VCaP (cell line): ENCODE measurements at regions not wholly inside any gene's neighbourhood (a gene's known extent, or its start where the extent isn't known, plus 50 kb on each side); places are given as distances from the start of the nearest gene placed in this dataset.

Experiments used
- H3K27ac ChIP-seq: fragments of 450-650 bp; 2 replicates; pipeline ENCODE4 v1.5.1; 2017
- TF ChIP-seq, protein P1 (sequence below): fragments of 450-650 bp; conservative IDR thresholded peaks from 2 replicates; pipeline ENCODE4 v1.5.1; 2017; ENCODE audit warnings: mild to moderate bottlenecking, moderate library complexity

- TF ChIP-seq, protein P1, sequence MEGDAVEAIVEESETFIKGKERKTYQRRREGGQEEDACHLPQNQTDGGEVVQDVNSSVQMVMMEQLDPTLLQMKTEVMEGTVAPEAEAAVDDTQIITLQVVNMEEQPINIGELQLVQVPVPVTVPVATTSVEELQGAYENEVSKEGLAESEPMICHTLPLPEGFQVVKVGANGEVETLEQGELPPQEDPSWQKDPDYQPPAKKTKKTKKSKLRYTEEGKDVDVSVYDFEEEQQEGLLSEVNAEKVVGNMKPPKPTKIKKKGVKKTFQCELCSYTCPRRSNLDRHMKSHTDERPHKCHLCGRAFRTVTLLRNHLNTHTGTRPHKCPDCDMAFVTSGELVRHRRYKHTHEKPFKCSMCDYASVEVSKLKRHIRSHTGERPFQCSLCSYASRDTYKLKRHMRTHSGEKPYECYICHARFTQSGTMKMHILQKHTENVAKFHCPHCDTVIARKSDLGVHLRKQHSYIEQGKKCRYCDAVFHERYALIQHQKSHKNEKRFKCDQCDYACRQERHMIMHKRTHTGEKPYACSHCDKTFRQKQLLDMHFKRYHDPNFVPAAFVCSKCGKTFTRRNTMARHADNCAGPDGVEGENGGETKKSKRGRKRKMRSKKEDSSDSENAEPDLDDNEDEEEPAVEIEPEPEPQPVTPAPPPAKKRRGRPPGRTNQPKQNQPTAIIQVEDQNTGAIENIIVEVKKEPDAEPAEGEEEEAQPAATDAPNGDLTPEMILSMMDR, result no peak
- no peak overlapping the region for H3K27ac ChIP-seq
These were observed 229.0 kb upstream of the PAPPA start for GRCh38 chr9:115924669-115924987.

- no peak overlapping the region for H3K27ac ChIP-seq
- TF ChIP-seq, protein P1, result no peak
These were observed 228.2 kb upstream of the PAPPA start for GRCh38 chr9:115925424-115925823.

DNA sequence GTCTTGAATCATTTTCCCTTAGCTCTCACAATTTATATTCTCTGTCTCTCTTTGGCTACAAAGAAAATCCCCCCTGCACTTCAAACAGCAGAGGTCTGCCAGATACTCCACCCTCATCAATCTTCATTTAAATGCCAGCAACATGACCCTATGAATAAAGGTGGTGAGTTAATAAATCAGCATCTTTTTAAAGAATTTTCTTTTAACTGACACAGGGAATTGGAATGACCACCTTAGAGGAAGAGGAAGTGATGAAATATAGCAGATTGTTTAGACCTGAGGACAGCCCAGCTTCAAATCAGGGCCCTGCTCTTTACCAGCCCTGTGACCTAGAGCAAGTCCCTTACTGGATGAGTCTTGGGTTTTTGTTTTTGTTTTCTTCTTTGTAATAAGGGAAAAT lies 223.1 kb upstream of the PAPPA start:
- H3K27ac ChIP-seq, result no peak overlapping the region
- TF ChIP-seq, protein P1, result no peak

- no peak overlapping the region for H3K27ac ChIP-seq
- TF ChIP-seq, protein P1, result no peak
These were observed 215.1 kb upstream of the PAPPA start for GRCh38 chr9:115938479-115938878.

DNA sequence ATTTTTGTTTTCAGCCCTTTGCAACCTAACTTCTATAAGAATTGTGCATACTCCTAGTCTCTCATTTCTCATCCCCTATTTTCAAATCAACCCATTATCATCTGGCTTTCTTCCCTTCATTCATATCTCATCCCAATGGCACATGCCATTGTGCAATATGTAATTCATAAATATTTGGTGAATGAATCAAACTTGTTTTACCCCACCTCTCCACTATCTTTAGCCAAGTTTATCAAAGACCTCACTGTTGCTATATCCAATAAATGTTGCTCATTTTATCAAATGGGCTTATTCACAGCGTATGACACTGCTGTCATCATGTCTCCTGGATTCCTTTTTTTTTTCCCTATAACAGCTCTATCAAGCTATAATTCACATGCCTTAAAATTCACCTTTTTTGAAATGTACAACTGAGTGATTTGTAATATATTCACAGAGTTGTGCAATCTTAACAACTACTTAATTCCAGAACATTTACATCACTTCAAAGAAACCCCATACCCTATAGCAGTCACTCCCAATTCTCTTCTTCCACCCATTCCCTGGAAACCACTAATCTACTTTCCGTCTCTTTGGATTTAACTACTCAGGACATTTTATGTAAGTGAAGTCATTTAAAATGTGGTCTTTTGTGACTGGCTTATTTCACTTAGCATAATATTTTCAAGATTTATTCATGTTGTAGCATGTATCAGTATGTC lies 214.4 kb upstream of the PAPPA start:
- TF ChIP-seq, protein P1, result no peak
- H3K27ac ChIP-seq, result no peak overlapping the region

DNA sequence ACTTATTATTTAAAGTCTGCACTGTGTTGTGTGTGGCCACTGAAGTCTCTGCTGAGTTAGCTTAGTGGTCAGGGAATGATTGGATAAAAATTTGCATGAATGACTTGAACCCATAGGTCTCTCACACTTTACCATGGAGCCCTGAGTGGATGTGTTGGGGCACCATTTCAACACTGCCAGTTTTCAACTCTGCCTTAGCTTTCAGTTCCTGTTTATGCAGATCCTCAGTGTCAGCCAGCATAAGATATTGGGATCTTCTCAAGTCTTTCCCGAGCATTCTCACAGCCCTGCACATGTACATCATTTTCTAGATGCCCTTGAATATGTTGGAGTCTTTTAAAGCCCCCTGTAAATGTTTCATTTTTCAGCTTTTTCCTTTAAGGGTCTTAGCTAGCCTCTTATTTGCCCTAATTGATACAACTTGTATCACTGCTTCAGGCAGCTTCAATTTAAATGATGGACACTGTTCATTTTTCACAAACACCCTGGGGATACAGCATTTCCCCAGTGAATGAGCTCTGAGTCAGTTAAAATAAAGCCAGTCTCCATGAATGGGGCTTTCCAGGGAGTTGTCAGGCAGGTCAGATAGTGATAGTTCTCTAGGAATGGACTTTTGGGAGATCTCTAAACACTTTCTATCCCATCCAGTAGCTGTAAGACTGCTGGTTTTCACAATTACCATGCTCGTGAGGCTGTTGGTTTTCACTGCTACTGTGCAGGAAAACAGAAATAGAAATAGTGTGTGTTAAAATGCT lies 211.9 kb upstream of the PAPPA start:
- TF ChIP-seq, protein P1, result no peak
- H3K27ac ChIP-seq, result no peak overlapping the region

GRCh38 chr9:115943431-115944165 lies 210.0 kb upstream of the PAPPA start:
- H3K27ac ChIP-seq, result no peak overlapping the region
- TF ChIP-seq, protein P1, result no peak
